Coronary artery (tissue), 2 donors: ENCODE measurements at regions not wholly inside any gene's neighbourhood (a gene's known extent, or its start where the extent isn't known, plus 50 kb on each side); places are given as distances from the start of the nearest gene placed in this dataset.

Experiments used
- DNase-seq: peaks from one replicate; pipeline ENCODE4 v3.0.0-alpha.2; 2017; ENCODE audit warnings: low spot score
- H3K27ac ChIP-seq, 2 donors: fragments of 200-600 bp; sonication (generic); one replicate each; pipeline ENCODE4 v1.5.1; 2016 to 2019
- H3K4me3 ChIP-seq: fragments of 200-600 bp; sonication (generic); 2 replicates; pipeline ENCODE4 v1.5.1; 2016; ENCODE audit warnings: mild to moderate bottlenecking, moderate library complexity
- TF ChIP-seq, protein P1 (sequence below): fragments of 200-600 bp; sonication (generic); IDR thresholded peaks from one replicate; pipeline ENCODE4 v1.5.1; 2019; ENCODE audit warnings: antibody characterized with exemption

DNA sequence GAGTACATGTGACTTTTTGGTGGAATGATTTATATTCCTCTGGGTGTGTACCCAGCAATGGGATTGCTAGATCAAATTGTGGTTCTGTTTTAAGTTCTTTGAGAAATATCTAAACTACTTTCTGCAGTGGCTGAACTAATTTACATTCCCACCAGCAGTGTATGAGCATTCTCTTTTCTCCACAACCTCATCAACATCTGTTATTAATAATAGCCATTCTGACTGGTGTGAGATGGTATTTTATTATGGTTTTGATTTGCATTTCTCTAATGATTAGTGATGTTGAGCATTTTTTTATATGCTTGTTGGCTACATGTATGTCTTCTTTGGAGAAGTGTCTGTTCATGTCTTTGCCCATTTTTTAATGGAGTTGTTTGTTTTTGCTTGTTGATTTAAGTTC lies 267.4 kb upstream of the NT5C1B start:
- TF ChIP-seq, protein P1, sequence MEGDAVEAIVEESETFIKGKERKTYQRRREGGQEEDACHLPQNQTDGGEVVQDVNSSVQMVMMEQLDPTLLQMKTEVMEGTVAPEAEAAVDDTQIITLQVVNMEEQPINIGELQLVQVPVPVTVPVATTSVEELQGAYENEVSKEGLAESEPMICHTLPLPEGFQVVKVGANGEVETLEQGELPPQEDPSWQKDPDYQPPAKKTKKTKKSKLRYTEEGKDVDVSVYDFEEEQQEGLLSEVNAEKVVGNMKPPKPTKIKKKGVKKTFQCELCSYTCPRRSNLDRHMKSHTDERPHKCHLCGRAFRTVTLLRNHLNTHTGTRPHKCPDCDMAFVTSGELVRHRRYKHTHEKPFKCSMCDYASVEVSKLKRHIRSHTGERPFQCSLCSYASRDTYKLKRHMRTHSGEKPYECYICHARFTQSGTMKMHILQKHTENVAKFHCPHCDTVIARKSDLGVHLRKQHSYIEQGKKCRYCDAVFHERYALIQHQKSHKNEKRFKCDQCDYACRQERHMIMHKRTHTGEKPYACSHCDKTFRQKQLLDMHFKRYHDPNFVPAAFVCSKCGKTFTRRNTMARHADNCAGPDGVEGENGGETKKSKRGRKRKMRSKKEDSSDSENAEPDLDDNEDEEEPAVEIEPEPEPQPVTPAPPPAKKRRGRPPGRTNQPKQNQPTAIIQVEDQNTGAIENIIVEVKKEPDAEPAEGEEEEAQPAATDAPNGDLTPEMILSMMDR = no peak
- H3K4me3 ChIP-seq = no peak overlapping the region
- no peak for DNase-seq
- no peak overlapping the region for H3K27ac ChIP-seq

DNA sequence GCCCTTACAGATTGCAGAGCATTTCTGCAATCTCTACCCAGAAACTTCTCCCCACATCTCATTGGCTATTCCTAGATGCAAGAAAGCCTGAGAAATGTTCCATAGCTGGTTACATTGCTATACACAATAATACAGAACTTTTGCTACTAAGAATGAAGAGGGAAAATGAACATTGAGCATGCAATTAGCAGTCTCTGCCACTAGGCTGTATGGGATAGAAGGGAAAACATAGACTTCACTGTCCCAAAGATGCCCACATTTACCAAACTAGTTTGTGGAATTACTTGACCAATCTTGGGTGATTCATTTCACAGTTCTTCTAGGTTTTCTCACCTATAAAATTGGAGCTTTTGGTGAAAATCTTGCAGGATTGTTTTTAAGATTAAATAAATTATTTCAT lies 265.7 kb upstream of the NT5C1B start:
- DNase-seq = no peak
- TF ChIP-seq, protein P1 = no peak
- no peak overlapping the region for H3K4me3 ChIP-seq
- H3K27ac ChIP-seq = no peak overlapping the region

DNA sequence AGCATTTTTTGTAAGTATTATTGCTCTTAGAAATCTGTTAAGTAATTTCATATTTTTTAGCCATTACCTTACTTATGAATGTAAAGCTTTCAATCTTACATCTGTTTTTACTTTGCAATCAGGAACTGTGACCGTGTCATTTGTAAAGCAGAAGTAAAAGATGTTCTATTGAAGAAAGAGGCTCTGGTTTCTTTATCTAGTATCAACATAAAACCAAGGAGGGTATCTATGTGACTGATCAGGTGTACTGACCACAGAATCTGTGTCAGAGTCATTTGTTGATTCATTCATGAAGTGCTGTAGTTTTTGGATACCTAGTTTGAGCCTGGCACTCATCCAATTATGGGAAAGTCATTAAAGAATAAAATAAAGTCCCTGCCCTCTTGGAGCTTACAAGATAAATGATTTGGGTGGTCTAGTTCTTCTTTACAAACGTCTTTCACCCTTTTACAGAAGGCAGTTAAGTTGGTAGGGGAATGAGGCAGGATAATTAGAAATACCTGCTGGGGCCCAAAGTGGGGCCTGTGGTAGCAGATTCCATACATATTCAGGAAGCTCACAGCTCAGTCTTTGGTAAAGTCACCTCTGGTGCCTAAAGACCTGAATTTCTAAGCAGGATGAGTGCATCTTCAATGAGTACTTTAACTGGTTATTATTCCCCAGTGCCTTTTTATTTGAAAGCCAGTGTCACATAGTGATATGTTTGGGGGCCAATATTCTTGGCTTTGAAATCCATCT lies 260.6 kb upstream of the NT5C1B start:
- DNase-seq = no peak
- Histone ChIP-seq H3K27ac (no peak overlapping the region), H3K4me3 (no peak overlapping the region)
- TF ChIP-seq, protein P1 = no peak

DNA sequence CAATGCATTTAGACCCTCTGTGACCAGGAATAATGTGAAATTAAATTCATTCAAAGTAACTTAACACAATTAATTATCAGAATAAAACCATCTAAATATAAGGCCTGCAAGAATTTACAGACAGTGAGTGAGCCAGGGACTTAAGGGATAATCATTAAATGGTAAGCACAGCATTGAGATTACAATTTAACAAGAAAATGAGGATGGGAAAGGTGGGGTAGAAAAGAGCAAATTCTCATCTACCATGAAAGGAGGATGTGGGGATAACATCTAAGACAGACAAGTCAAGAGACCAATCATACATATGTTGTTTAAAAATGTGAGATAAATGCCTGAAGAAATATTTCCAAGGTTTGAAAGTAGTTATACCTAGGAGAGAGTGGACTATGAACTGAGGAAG lies 259.3 kb upstream of the NT5C1B start:
- no peak overlapping the region for H3K4me3 ChIP-seq
- TF ChIP-seq, protein P1 = no peak
- H3K27ac ChIP-seq = no peak overlapping the region
- no peak for DNase-seq

DNA sequence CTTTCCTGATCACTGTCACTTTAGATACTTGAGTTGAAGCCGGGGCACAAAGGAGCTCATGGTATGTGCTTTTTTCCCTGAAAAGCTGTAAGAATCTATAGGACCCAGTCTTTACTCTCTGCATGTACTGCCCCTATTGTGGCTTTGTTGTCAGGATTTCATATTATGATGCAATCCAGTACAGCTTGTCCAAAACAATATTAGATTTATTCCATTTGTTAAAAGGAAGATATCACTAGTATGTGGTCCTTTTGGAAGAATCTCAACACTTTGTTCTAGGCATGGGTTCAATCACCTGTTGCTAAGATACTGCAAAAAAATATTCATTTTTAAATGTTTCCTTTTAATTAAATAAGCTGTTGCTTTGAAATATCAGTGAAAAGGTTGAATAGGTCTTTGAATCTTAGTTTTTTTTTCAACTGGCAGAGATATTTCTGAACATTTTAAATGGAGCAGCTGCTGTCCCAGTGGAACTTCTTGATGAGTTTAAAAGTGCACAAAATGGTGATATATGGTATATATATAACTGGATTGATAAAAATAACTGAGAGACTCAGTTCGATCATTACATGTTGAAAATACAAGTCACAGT lies 256.6 kb upstream of the NT5C1B start:
- no peak overlapping the region for H3K4me3 ChIP-seq
- no peak overlapping the region for H3K27ac ChIP-seq
- TF ChIP-seq, protein P1 = no peak
- no peak for DNase-seq

DNA sequence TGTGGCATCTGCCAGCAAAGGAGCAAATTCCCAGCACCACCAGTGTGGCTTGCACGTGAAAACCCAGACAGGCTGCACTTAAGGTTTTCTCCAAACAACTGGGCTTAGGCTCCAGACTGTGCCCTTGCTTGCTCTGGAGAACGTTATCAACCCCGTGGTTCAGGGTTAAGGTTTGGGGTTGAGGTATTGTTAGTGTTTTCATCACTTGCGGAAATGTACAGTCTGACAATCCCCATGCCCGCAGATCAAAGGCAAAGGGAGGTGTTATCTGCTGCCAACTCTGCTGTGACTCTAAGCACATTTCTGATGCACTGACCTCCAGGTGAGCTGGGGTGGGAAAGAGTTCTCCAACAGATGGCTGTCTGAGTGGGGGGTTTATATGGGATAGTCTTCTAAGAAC lies 253.5 kb upstream of the NT5C1B start:
- TF ChIP-seq, protein P1 = no peak
- Histone ChIP-seq H3K4me3 (no peak overlapping the region), H3K27ac (no peak overlapping the region)
- no peak for DNase-seq
